Vagina (tissue), 2 donors: ENCODE measurements at regions not wholly inside any gene's neighbourhood (a gene's known extent, or its start where the extent isn't known, plus 50 kb on each side); places are given as distances from the start of the nearest gene placed in this dataset.
"Not testable (repeated sequence)": the region's sequence is repeated elsewhere in the genome, so short reads cannot be mapped to it uniquely, and the experiment has no call there.

Source experiments
- DNase-seq, 2 donors: peaks; one replicate each; pipeline ENCODE4 v3.0.0-alpha.2; 2017; ENCODE audit errors: extremely low spot score in 2 of 2
- H3K27ac ChIP-seq: fragments of 200-600 bp; sonication (generic); one replicate; pipeline ENCODE4 v1.5.1; 2019
- H3K27me3 ChIP-seq: fragments of 200-600 bp; sonication (generic); one replicate; pipeline ENCODE4 v1.5.1; 2019
- H3K36me3 ChIP-seq, 2 donors: fragments of 200-600 bp; sonication (generic); one replicate each; pipeline ENCODE4 v1.5.1; 2017 to 2019
- H3K4me1 ChIP-seq: fragments of 200-600 bp; sonication (generic); one replicate; pipeline ENCODE4 v1.5.1; 2019
- H3K4me3 ChIP-seq, 2 donors: fragments of 200-600 bp; sonication (generic); 1 replicate in 1 of 2; 2 replicates in 1 of 2; pipeline ENCODE4 v1.5.1; 2016 to 2019
- H3K9me3 ChIP-seq: fragments of 200-600 bp; sonication (generic); one replicate; pipeline ENCODE4 v1.5.1; 2019
- POLR2A ChIP-seq, 2 donors: fragments of 450-650 bp; IDR thresholded peaks; one replicate each; pipeline ENCODE4 v1.6.1; 2017; ENCODE audit warnings: antibody characterized with exemption in 2 of 2, mild to moderate bottlenecking in 2 of 2, moderate library complexity in 2 of 2
- POLR2AphosphoS5 ChIP-seq, 2 donors: sonication (generic); formaldehyde crosslinking; IDR thresholded peaks; one replicate each; pipeline ENCODE4 v1.9.0; 2017; ENCODE audit warnings: antibody characterized with exemption in 2 of 2, mild to moderate bottlenecking in 2 of 2, low read depth in 1 of 2; ENCODE audit not compliant: insufficient read depth in 1 of 2
- intact Hi-C: fragments of 100-400 bp; cut with DNase I; formaldehyde crosslinking; loops from one replicate; pipeline ENCODE4 v1.15.1; 2023
- TF ChIP-seq, protein P1 (sequence below), 3 experiments: fragments of 450-650 bp in 2 of 3; fragments of 200-600 bp in 1 of 3; sonication (generic) in 1 of 3; IDR thresholded peaks; one replicate each; pipeline ENCODE4 v1.5.1; 2017 to 2019; ENCODE audit warnings: antibody characterized with exemption in 3 of 3, mild to moderate bottlenecking in 2 of 3, moderate library complexity in 2 of 3

DNA sequence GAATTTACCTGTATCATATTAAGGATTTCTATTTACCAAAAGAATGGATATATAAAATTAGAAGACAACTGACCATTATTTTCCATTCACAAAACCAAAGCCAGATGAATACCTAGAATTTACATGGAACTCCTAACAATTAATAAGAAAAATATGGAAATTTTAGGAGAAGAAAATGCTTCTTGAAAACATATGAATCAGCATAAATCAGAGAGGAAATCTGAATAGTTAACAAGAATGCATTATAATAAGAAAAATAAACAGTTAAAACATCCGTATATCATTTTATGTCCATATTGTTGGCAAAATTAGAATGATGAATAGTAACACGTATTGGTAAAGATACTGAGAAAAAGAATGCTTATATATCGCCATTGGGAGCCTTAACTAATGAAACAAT lies 505.5 kb downstream of the NEBL start:
- Histone ChIP-seq H3K4me1 (no peaks in the 10 kb centered on the region), H3K27me3 (no peaks in the 10 kb centered on the region)

DNA sequence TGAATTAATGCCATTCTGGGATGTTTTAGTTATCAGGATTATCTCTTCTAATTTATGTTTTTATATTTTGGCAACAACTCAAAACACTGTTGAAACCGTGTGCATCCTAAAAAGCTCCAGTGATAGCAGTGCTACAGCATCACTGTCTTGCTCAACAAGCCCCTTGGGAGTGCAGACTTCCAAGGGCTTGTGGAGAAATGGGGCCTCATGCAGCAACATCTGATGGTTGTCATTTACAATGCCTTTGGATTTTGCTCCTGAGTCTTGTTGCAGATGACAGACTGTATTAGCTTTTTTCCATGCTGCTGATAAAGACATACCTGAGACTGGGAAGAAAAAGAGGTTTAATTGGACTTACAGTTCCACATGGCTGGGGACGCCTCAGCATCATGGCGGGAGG lies 515.4 kb downstream of the NEBL start:
- H3K9me3 ChIP-seq, result no peaks in the 10 kb centered on the region
- no peak for TF ChIP-seq POLR2AphosphoS5 (IDR thresholded peaks at IDR 0.05; ENCODE audit: insufficient read depth in 1 of 2, low read depth in 1 of 2)
- no peak for TF ChIP-seq POLR2A (IDR thresholded peaks at IDR 0.05)
- TF ChIP-seq, protein P1, sequence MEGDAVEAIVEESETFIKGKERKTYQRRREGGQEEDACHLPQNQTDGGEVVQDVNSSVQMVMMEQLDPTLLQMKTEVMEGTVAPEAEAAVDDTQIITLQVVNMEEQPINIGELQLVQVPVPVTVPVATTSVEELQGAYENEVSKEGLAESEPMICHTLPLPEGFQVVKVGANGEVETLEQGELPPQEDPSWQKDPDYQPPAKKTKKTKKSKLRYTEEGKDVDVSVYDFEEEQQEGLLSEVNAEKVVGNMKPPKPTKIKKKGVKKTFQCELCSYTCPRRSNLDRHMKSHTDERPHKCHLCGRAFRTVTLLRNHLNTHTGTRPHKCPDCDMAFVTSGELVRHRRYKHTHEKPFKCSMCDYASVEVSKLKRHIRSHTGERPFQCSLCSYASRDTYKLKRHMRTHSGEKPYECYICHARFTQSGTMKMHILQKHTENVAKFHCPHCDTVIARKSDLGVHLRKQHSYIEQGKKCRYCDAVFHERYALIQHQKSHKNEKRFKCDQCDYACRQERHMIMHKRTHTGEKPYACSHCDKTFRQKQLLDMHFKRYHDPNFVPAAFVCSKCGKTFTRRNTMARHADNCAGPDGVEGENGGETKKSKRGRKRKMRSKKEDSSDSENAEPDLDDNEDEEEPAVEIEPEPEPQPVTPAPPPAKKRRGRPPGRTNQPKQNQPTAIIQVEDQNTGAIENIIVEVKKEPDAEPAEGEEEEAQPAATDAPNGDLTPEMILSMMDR (IDR thresholded peaks at IDR 0.05), result no peak
- intact Hi-C loops, result no loop called here

More for the DNA sequence above, 505.5 kb downstream of the NEBL start:
- Histone ChIP-seq H3K9me3 (no peaks in the 10 kb centered on the region), H3K36me3 (no peaks in the 10 kb centered on the region), H3K4me3 (no peak overlapping the region), H3K27ac (no peak overlapping the region)
- DNase-seq, result no peak
- intact Hi-C loops, result no loop called here
- TF ChIP-seq POLR2A (IDR thresholded peaks at IDR 0.05) (no peak), POLR2AphosphoS5 (IDR thresholded peaks at IDR 0.05; ENCODE audit: insufficient read depth in 1 of 2, low read depth in 1 of 2) (no peak)
- TF ChIP-seq, protein P1 (IDR thresholded peaks at IDR 0.05), result no peak

DNA sequence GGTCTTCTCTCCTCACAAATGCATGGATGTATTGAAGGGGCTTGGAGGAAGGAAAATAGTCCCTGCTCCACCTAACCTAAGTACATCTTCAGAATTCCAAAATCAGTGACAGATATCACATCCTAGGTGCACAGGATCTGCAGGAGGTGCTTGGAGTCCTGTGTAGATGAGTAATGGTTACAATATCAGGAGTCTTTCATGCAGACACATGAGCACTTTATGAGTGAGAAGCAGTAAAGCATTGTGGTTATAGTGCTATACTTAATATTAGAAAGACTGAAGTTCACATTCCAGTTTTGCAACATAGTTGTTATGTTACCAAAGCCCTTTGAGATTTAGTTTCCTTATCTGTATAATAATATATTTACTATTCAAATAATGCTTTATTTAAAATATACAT lies 516.7 kb downstream of the NEBL start:
- DNase-seq, result no peak
- TF ChIP-seq POLR2A (IDR thresholded peaks at IDR 0.05), result no peak
- no peak for TF ChIP-seq POLR2AphosphoS5 (IDR thresholded peaks at IDR 0.05; ENCODE audit: insufficient read depth in 1 of 2, low read depth in 1 of 2)
- TF ChIP-seq, protein P1 (IDR thresholded peaks at IDR 0.05), result no peak
- intact Hi-C loops, result no loop called here

More for the DNA sequence above, 515.4 kb downstream of the NEBL start:
- Histone ChIP-seq H3K27ac (no peak overlapping the region), H3K4me3 (no peak overlapping the region), H3K27me3 (no peaks in the 10 kb centered on the region), H3K36me3 (no peaks in the 10 kb centered on the region), H3K4me1 (no peaks in the 10 kb centered on the region)
- no peak for DNase-seq

DNA sequence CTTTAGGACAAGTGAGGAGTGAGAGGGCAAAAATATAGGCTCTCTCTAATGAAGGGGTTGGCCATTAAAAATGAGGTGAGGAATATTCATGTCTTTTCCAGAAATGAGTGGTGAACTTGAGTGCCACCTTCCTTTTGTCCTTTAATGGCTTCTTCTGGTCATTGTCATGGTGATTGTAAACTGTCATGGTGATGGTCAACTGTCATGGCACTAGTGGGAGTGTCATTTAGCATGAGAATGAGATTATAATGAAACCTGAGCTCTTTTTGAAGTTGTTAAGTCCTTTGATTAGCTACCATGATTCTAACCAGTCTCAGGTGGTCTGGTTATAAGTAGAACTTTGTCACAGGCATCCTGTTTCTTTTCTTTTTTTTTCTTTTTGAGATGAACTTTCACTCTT lies 524.4 kb downstream of the NEBL start:
- no peak overlapping the region for H3K4me3 ChIP-seq
- H3K9me3 ChIP-seq, result no peaks in the 10 kb centered on the region
- no peak for DNase-seq
- H3K27ac ChIP-seq, result no peak overlapping the region
- intact Hi-C loops, result no loop called here
- no peaks in the 10 kb centered on the region for H3K27me3 ChIP-seq
- no peaks in the 10 kb centered on the region for H3K36me3 ChIP-seq
- no peaks in the 10 kb centered on the region for H3K4me1 ChIP-seq
- TF ChIP-seq, protein P1 (IDR thresholded peaks at IDR 0.05), result no peak

More for the DNA sequence above, 516.7 kb downstream of the NEBL start:
- Histone ChIP-seq H3K4me3 (no peak overlapping the region), H3K9me3 (no peaks in the 10 kb centered on the region), H3K27me3 (no peaks in the 10 kb centered on the region), H3K27ac (no peak overlapping the region), H3K4me1 (no peaks in the 10 kb centered on the region), H3K36me3 (no peaks in the 10 kb centered on the region)

DNA sequence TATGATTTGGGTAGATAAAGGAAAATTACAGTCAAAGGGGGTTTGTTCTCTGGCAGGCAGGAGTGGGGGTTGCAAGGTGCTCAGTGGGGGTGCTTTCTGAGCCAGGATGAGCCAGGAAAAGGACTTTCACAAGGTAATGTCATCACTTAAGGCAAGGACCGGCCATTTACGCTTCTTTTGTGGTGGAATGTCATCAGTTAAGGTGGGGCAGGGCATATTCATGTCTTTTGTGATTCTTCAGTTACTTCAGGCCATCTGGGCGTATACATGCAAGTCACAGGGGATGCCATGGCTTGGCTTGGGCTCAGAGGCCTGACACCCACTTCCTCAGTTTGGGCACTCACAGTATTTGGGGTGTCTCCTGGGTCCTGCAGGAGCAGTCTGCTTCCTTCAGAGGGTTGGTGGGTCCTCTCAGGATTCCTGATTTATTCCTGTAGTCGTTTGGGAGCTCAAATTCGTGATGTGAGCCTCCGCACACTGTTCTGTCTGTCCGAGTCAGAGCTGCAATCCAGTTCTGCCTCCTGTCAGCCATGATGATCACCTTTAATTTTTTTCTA lies 526.1 kb downstream of the NEBL start:
- H3K36me3 ChIP-seq, DNase-seq, H3K27me3 ChIP-seq, intact Hi-C loops, H3K4me3 ChIP-seq, H3K27ac ChIP-seq, H3K4me1 ChIP-seq, H3K9me3 ChIP-seq: not testable (repeated sequence)
